OCI-LY1 (cell line): ENCODE measurements at regions not wholly inside any gene's neighbourhood (a gene's known extent, or its start where the extent isn't known, plus 50 kb on each side); places are given as distances from the start of the nearest gene placed in this dataset.

Experiments used
- H2AFZ ChIP-seq: fragments of 200-600 bp; sonication (generic), shearing (Covaris generic); 2 replicates; pipeline ENCODE4 v1.6.0; 2014; ENCODE audit warnings: antibody characterized with exemption, mild to moderate bottlenecking, low read length
- H3F3A ChIP-seq: fragments of 200-600 bp; sonication (generic), shearing (Covaris generic); 2 replicates; pipeline ENCODE4 v1.6.0; 2014; ENCODE audit warnings: mild to moderate bottlenecking, antibody characterized with exemption, low read length, moderate library complexity; ENCODE audit not compliant: insufficient read depth
- H3K27ac ChIP-seq: fragments of 200-600 bp; sonication (generic); 2 replicates; pipeline ENCODE4 v1.5.1; 2014; ENCODE audit warnings: low read length, mixed run types, mild to moderate bottlenecking, low read depth; ENCODE audit not compliant: poor library complexity, severe bottlenecking
- H3K27me3 ChIP-seq: fragments of 200-600 bp; sonication (generic); 2 replicates; pipeline ENCODE4 v1.6.0; 2014; ENCODE audit warnings: antibody characterized with exemption, mild to moderate bottlenecking, low read length, moderate library complexity; ENCODE audit not compliant: insufficient read depth
- H3K36me3 ChIP-seq: fragments of 200-600 bp; sonication (generic); 2 replicates; pipeline ENCODE4 v1.6.1; 2014; ENCODE audit warnings: mild to moderate bottlenecking, antibody characterized with exemption, low read length, moderate library complexity, mixed read lengths; ENCODE audit not compliant: insufficient read depth
- H3K4me1 ChIP-seq: fragments of 200-600 bp; sonication (generic); 2 replicates; pipeline ENCODE4 v1.5.1; 2014; ENCODE audit warnings: mild to moderate bottlenecking, low read length, moderate library complexity; ENCODE audit not compliant: insufficient read depth, severe bottlenecking
- H3K4me2 ChIP-seq: fragments of 200-600 bp; sonication (generic), shearing (Covaris generic); 2 replicates; pipeline ENCODE4 v1.6.1; 2014; ENCODE audit warnings: low read length
- H3K4me3 ChIP-seq: fragments of 200-600 bp; sonication (generic); 2 replicates; pipeline ENCODE4 v1.5.1; 2014; ENCODE audit warnings: low read length, low read depth, mild to moderate bottlenecking, mixed read lengths; ENCODE audit not compliant: poor library complexity, severe bottlenecking
- H3K79me2 ChIP-seq: fragments of 200-600 bp; shearing (Covaris generic); 2 replicates; pipeline ENCODE4 v1.6.1; 2016; ENCODE audit warnings: mixed run types, low read length, mixed read lengths; ENCODE audit not compliant: insufficient read depth
- H3K9ac ChIP-seq: fragments of 200-600 bp; sonication (generic), shearing (Covaris generic); 2 replicates; pipeline ENCODE4 v1.6.1; 2014; ENCODE audit warnings: mild to moderate bottlenecking, low read length, mixed read lengths
- H3K9me2 ChIP-seq: fragments of 200-600 bp; sonication (generic), shearing (Covaris generic); 2 replicates; pipeline ENCODE4 v1.6.1; 2014; ENCODE audit warnings: low read depth, mild to moderate bottlenecking, low read length, mixed read lengths
- H3K9me3 ChIP-seq: fragments of 200-600 bp; shearing (Covaris generic); 2 replicates; pipeline ENCODE4 v1.6.1; 2014; ENCODE audit warnings: low read length, mixed read lengths
- H4K20me1 ChIP-seq: fragments of 200-600 bp; sonication (generic), shearing (Covaris generic); 2 replicates; pipeline ENCODE4 v1.6.0; 2016; ENCODE audit warnings: mild to moderate bottlenecking, low read length; ENCODE audit not compliant: insufficient read depth
- CTCF ChIP-seq: fragments of 200-600 bp; sonication (generic), shearing (Covaris generic); IDR thresholded peaks from 2 replicates; pipeline ENCODE4 v1.5.1; 2017; ENCODE audit warnings: mild to moderate bottlenecking, antibody characterized with exemption, low read length, moderate library complexity, mixed read lengths
- EZH2 ChIP-seq: fragments of 200-600 bp; sonication (generic), shearing (Covaris generic); IDR thresholded peaks from 2 replicates; pipeline ENCODE4 v1.8.0; 2017; ENCODE audit warnings: borderline replicate concordance, mixed run types, mild to moderate bottlenecking, antibody characterized with exemption, low read length, moderate library complexity, mixed read lengths

DNA sequence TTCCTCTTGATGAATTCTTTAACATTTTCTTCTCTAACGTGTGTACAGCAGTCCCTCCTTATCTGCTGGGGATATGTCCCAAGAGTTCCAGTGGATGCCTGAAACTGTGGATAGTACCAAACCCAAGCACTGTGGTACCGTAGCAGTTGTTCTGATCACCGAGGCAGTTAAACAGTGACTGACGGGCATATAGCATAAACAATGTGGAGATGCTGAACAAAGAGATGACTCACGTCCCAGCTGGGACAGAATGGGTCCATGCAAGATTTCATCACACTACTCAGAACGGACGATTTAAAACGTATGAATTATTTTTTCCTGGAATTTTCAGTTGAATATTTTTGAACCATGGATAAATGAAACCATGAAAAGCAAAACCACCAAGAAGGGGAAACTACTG, 54.5 kb upstream of the SPAG16 start:
- H3K9ac ChIP-seq, result peak overlapping the region; percentile 83

DNA sequence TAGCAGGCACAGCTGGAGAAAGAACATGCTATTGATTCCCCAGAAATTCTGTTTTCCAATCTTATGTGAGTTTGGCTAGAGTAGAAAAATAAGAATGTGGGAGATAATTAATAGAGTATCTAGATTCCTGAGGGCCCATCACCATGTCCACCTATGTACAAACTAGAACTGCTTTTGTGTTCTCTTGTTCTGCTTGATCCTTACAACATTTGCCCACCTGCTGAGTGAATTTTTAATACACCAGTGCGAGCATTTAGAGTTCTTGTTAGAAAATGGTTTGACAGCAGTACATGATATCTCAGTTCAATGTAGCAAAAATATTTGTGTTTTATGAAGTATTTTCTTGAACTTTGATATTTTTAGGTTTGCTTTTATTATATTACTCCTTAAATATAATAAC, 52.3 kb upstream of the SPAG16 start:
- H3K27me3 ChIP-seq, result no peaks in the 10 kb centered on the region
- H4K20me1 ChIP-seq, result no peaks in the 10 kb centered on the region
- peak overlapping the region; percentile 100 for H3K27ac ChIP-seq
- H2AFZ ChIP-seq, result no peak overlapping the region
- H3F3A ChIP-seq, result peaks cover 30% of the 10 kb centered on the region
- H3K9me2 ChIP-seq, result no peaks in the 10 kb centered on the region
- peaks cover 100% of the 10 kb centered on the region for H3K4me1 ChIP-seq
- H3K4me2 ChIP-seq, result peak overlapping the region; percentile 56
- peak overlapping the region; percentile 83 for H3K9ac ChIP-seq
- no peak overlapping the region for H3K4me3 ChIP-seq
- no peak for TF ChIP-seq EZH2
- TF ChIP-seq CTCF, result no peak
- no peaks in the 10 kb centered on the region for H3K36me3 ChIP-seq
- no peaks in the 10 kb centered on the region for H3K79me2 ChIP-seq
- H3K9me3 ChIP-seq, result no peaks in the 10 kb centered on the region

More for the DNA sequence above, 54.5 kb upstream of the SPAG16 start:
- H3F3A ChIP-seq, result peaks cover 27% of the 10 kb centered on the region
- peak overlapping the region; percentile 5 for H3K4me3 ChIP-seq
- no peaks in the 10 kb centered on the region for H3K9me2 ChIP-seq
- no peaks in the 10 kb centered on the region for H3K9me3 ChIP-seq
- H3K79me2 ChIP-seq, result no peaks in the 10 kb centered on the region
- peak overlapping the region; percentile 47 for H3K4me2 ChIP-seq
- no peak for TF ChIP-seq CTCF
- no peak for TF ChIP-seq EZH2
- H3K36me3 ChIP-seq, result no peaks in the 10 kb centered on the region
- H4K20me1 ChIP-seq, result no peaks in the 10 kb centered on the region
- peak overlapping the region; percentile 100 for H3K27ac ChIP-seq
- no peaks in the 10 kb centered on the region for H3K27me3 ChIP-seq
- H2AFZ ChIP-seq, result no peak overlapping the region
- H3K4me1 ChIP-seq, result peaks cover 95% of the 10 kb centered on the region

DNA sequence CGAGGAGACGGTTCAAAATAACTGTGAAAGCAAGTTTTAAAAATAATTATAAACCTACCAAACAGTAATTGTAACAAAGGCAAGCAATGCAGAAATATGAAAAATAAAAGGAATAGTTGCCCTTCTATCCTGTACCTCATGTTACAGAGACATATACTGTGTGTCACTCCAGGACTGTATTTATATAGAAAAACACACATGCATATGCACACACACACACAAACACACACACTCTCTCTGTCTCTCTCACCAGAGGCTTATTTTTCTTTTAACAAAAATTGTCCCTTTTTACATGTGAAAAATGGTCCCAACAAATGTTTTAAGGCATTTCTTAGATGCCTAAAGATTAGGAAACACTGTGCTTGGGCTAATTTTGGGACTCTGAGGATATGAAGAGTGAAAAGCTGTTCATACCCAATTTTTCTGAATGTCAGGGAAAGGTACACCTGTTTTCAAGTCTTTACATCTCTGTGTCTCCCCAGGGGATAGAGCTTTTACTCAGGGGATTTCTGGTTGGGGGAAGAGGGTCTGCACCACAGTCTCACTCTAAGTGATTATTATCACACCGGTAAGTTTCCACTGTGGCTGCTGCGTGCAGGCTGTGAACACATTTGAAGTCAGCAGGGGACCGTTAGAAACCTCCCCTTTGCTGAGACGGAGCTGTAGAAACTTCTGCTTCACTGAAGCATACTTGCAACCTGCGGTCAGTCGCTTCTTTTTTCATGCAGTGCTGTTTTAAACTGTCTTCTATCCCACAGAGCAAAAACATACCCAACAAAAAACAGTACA, 51.4 kb upstream of the SPAG16 start:
- Histone ChIP-seq H3K4me2 (peak overlapping the region; percentile 58), H3K27ac (peak overlapping the region; percentile 100), H3K4me3 (peak overlapping the region; percentile 30), H3K27me3 (no peaks in the 10 kb centered on the region), H2AFZ (no peak overlapping the region), H3K36me3 (no peaks in the 10 kb centered on the region), H3K79me2 (peaks cover 3% of the 10 kb centered on the region; the same call in 1 of the 2 replicates), H3K9me3 (no peaks in the 10 kb centered on the region), H3F3A (peaks cover 30% of the 10 kb centered on the region), H3K9me2 (no peaks in the 10 kb centered on the region), H4K20me1 (no peaks in the 10 kb centered on the region), H3K4me1 (peaks cover 100% of the 10 kb centered on the region), H3K9ac (peak overlapping the region; percentile 83)
- no peak for TF ChIP-seq EZH2
